ENCODE measurements at regions not wholly inside any gene's neighbourhood (a gene's known extent, or its start where the extent isn't known, plus 50 kb on each side); places are given as distances from the start of the nearest gene placed in this dataset.
"Not testable (repeated sequence)": the region's sequence is repeated elsewhere in the genome, so short reads cannot be mapped to it uniquely, and the experiment has no call there.

- not testable (repeated sequence) for DNase-seq
Measured at GRCh38 chr5:145446875-145447274, 388.3 kb downstream of the PRELID2 start.

DNA sequence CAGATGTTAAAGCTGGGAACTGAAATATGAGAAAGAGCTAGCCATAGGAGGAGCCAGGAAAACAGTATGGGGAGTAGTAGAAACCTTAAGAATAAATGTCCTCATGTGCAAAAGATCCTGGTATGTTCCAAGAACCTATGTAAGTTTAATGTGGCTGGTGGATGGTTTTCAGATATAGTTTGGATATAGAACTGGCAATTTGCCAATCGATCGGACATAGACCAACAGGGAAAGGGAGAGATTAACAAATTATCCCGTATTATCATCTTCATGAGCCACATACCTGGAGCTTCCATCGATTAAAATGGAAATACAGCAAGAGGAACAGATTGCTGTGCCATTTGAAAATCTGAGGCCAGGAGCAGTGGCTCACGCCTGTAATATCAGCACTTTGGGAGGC is 388.7 kb downstream of the PRELID2 start:
- no peak for DNase-seq

- DNase-seq: no peak
Measured at GRCh38 chr5:145445027-145445426, 390.1 kb downstream of the PRELID2 start.

GRCh38 chr5:145443964-145444363 is 391.2 kb downstream of the PRELID2 start:
- no peak for DNase-seq

DNA sequence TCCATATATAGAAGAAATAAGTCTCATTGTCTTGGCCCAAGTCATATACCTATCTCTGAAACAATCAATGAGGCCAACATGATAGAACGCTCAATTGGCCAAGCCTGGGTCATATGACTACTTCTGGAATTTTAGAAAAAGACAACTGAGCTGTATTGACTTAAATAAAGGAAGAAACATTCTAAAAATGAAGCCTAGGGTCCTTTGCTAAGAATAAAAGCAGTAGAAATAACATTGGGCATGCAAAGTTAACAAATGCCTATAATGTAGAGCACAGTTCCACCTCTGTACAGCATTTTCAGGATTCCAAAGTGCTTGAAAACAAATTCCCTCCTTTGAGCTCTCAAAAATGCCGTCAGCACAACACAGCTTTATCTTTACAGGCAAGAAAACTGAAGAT is 391.8 kb downstream of the PRELID2 start:
- no peak for DNase-seq

DNA sequence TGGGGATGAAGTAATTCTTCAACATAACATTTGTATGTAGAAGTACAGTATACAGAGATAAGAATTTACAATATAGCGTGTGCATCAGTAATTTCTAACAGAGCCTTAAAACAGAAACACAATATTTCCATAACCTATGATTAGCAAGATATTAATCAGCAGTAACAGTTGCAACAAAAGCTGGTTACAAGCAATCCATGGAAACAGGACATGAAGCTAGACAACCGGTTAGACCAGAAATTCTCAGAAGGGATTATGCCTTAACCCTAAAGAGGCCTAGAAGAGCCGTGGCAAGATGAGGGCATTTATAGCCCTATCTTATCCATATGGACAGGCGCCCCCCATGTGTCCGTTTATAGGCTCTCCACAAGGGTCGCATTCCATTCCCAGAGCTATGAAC is 392.5 kb downstream of the PRELID2 start:
- DNase-seq: not testable (repeated sequence)

DNA sequence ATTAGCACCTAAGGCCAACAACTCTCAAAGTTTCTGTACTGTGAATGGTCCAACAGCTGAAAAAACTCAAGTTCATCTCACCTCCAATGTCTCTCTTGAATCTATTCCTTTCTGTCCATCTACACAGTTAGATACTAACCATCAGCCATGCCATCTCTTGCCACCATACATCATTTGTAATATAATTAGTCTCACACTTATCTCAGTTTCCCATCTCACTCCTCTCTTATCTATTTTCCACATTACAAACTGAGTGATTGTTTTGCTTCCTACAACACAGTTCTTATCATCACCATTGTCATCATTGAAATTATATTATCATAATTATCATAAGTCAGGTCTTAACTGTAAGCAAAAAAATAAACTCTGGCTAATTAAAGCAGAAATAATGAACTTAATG is 393.9 kb downstream of the PRELID2 start:
- no peak for DNase-seq

DNA sequence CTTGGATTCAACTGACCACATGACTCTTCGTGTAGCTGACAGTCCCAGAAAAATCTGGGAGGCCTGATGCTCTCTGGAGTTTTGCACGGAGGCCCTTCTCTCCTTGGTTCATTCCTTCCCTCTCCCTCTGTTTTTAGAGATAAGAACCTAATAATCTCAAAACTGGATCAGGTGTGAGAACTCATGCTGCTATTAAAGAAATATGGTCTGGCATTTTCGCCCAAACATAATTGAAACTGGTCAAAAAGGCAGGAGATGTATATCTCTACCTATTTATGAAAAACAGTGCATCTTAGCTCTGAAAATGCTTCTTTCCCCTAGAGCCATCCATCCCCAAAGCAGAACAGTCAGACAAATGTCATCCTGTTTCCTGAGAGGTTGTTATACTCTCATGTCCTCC is 397.5 kb downstream of the PRELID2 start:
- DNase-seq: no peak

DNA sequence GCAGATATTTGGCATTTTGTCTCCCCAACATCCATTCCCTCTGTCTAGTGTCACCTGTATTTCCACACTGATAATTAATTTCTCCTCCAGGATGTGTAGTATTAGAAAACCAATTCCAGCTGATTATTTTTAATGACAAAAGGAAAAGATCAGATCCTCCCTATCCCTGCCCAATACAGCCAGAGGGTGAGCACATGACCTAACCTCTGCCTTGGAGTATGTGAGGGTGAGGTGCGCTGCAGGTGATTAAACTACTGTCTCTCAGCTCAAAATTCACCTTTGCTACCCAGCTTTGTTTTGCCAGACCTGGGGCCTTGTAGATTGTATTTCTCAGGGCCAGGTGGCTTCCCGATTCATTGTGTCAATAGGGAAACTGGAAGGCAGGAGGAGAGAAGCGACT is 402.1 kb downstream of the PRELID2 start:
- DNase-seq: no peak

GRCh38 chr5:145429170-145429569 is 406.0 kb downstream of the PRELID2 start:
- no peak for DNase-seq

DNA sequence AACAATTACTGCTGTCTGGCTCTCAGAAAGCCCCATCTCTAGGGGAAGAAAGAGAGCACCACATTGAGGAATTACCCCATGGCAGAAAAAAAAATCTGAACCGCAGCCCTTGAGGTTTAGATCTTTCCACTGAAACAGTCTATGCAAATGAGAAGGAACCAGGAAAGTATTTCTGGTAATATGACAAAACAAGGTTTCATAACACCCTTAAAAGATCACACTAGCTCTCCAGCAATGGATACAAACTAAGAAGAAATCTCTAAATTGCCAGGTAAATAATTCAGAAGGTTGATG is 427.1 kb downstream of the PRELID2 start:
- no peak for DNase-seq

- no peak for DNase-seq
Measured at GRCh38 chr5:145407300-145408047, 427.7 kb downstream of the PRELID2 start.

- no peak for DNase-seq
Measured at GRCh38 chr5:145403992-145404391, 431.1 kb downstream of the PRELID2 start.

GRCh38 chr5:145396888-145397287 is 438.3 kb downstream of the PRELID2 start:
- no peak for DNase-seq

DNA sequence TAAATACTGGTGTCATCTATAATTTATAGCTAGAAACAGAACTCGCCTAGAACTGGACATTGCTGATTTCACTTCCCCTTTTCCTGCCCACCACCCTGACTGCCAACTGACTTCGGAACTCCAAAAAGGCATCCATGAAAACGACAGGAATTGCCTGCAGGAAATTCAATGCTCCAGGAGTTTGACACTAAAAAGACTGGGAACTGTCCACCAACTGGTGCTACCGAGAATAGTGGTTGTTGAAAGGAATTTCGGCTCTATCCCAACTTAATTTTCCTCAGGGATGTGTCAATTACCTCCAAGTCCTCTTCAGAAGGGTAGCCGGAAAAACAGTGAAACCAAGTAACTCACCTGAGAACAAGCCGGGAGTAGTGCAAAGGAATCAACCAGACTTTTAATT is 440.0 kb downstream of the PRELID2 start:
- not testable (repeated sequence) for DNase-seq

DNA sequence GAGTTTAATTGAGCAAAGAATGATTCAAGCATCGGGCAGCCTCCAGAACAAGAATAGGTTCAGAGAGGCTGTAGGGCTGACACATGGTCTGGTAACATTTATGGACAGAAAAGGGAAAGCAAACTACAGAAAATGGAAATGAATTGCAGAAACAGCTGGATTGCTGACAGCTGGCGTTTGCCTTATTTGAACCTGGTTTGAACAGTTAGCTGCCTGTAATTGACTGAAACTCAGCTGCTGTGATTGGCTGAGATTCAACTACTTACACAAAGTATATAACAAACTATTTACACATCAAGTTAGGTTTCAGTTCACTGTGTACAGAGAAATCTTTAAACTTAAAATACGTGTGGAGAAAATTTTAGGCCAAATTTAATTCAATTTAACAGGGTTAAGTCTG is 441.7 kb downstream of the PRELID2 start:
- DNase-seq: no peak

- DNase-seq: no peak
Measured at GRCh38 chr5:145389047-145389446, 446.1 kb downstream of the PRELID2 start.

- DNase-seq: no peak
Measured at GRCh38 chr5:145385276-145385675, 449.9 kb downstream of the PRELID2 start.

GRCh38 chr5:145378226-145378625 is 456.9 kb downstream of the PRELID2 start:
- DNase-seq: no peak

DNA sequence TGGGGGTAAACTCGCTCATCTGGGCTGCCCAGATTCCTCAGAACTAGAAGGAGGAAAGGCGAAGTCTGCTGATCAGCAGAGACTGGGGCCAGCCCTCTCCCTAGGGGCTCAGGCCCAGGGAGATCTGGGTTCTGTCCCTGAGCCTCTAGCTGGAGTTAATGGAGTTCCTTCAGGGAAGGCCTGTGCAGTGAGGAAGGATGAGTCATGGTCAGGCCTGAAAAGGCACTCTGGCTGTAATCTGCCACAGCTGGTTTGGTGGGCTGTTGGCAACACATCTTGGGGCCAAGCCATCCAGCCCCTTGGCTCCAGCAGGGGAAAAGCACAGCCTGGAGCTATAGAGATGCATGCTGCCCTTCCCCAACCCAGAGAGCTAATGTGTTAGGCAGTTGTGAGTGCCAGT is 459.6 kb downstream of the PRELID2 start:
- no peak for DNase-seq

DNA sequence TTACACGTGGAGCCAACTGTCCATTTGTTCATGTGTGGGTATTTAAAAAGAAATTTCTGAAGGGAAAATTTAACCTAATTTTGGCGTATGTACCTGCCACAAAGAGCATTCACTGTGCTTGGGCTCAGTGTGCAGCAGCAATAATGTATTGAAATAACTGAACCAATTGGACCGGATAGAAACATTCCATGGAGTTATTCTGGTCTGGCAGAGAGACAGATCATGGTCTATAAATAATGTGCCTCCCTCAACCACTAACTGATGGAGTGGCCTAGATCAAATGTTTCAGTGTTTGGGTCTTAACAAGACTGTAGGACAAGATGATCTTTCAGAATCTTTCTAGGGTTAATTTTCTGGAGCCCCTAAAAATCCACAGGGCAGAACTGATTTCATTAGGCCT is 469.7 kb downstream of the PRELID2 start:
- DNase-seq: no peak

DNA sequence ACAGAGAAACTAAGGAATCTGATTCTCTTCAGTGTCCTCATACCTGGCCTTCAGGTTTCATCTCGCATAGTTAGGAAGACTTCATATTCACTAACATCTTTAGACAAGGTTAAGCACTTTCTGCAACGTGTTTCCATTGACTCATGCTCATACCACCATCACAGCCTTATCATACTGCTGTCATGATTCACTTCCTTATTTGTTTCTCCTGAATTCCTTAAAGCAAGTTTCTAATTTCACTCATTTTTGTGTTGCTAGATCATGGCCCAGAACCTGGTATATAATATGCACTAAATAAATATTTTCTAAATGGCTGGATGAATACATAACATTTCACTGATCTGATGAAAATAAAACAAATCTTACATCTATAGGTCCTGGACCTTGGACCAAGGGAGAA is 472.9 kb downstream of the PRELID2 start:
- DNase-seq: no peak

GRCh38 chr5:145360936-145361335 is 474.2 kb downstream of the PRELID2 start:
- no peak for DNase-seq

GRCh38 chr5:145350513-145350912 is 484.6 kb downstream of the PRELID2 start:
- DNase-seq: no peak

DNA sequence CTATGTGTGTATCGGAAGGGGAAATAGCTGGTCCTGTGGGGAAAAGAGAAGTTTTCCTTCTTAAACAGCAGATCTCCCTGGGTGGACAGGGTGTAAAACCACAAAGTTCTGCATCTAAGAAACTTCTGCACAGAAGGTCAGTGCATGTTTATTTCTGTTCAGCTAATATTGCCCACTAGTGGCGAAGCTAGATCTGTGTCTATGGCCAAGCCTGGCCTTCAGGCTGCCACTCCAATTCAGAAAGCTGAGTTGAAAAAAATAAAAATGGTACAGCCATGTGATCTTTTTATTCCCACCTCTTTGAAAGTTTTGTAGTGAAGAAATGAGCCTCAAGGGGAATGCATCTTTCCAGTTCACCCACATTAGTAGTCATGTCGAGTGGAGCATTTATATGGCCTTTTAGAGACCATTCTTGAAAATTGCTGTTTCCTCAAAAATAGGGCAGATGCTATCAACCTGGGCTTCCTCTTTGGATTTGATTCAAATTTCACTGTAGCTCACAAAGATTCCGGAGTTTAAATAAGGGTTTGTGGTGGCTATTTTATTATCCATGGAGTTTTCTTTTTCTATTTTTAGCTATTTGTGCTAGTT is 488.0 kb downstream of the PRELID2 start:
- DNase-seq: no peak
